ENCODE measurements at regions not wholly inside any gene's neighbourhood (a gene's known extent, or its start where the extent isn't known, plus 50 kb on each side); places are given as distances from the start of the nearest gene placed in this dataset.

- no peak for DNase-seq (ENCODE audit: low read depth in 2 of 2)
Observed at GRCh38 chr12:65653946-65654629, 170.2 kb upstream of the HMGA2 start.

DNA sequence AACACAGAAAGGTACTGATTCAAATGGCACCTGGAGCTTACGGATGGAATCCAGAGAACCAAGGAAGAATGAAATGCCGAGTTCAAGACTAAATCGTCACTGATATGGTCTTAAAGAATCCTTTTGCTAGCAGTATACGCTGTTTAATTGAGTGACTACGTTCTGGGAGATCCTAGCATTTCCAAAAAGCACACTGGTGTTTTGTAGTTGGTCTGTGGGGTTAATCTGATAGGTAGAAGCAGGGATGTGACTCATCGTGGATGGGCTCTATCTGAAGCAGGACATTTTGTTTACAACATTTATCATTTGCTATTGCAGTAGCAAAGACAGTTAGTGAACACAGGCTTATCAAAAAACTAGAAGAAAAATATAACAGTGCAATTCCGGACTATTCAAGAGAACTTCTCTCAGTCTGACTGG, 169.2 kb upstream of the HMGA2 start:
- DNase-seq (ENCODE audit: low read depth in 2 of 2): no peak

DNA sequence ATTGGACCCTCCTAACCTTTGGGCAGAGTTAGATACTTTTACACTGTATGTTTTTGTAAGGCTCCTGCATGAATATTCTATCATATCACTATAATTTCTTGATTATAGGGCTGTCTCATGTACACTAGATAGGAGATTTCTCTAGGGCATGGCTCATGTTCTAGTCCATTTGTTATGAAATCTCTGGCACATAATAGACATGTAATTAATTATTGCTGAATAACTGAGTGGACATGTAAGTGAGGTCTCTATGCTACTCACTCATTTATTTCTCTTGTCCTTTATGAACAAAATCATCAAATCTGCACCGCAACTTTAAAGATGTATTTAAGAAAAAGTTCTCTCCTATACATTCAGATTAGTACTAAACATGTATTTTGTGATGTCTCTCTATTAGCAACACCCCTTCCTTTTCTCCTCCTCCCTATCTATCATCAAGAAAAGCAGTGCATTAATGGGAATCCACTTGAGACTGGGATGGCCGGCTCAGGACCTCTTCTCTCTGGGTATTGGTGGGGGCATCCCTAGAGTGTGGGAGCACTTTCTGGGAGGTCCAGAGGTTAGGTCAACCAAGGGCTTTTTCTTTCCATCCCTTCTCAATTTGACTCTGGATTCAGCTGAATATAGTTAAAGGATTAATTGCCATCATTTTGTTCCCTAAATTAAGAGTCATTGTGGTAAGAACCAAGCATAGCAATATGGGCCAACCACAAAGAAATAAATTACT, 168.0 kb upstream of the HMGA2 start:
- DNase-seq (ENCODE audit: low read depth in 2 of 2): no peak

DNA sequence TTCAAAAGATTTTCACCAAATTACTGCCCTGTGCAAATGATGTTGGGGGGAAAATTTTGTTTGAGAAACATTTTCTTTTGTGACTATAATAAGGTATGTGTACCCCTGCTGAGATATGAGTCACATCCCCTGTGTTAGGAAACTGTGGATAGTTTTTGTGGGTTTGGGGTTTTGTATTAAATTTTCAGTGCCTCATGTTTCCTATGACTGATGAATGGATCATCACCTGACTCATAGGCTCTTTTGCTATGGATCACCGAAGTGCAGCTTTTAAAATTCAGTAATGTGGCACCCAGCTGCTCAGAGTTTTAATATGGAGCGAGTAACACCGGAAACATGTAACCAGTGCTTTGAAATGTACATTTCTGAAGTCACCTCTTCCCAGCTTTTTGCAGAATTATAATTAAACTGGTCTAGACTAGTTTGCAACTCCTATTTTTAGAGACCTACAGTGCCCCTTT, 167.4 kb upstream of the HMGA2 start:
- no peak for DNase-seq (ENCODE audit: low read depth in 2 of 2)

DNA sequence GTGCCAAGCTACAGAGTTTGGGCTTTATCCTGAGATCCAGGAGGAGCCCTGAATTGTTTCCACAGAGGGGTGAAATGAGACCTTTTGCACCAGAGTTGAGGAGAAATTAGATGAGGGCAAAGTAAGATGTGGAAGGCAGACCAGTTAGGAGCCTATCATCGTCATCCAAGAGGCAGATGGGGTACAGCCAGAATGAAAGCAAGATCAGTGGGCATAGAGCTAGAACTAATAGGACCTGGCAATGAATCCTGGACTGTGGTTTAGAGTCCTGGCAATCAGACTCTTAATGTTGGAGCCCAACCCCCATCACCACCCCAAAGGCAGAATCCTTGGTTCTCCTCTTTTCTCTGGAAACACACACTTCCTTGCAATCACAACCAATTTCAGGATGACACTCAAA, 166.6 kb upstream of the HMGA2 start:
- DNase-seq (ENCODE audit: low read depth in 2 of 2): no peak

DNA sequence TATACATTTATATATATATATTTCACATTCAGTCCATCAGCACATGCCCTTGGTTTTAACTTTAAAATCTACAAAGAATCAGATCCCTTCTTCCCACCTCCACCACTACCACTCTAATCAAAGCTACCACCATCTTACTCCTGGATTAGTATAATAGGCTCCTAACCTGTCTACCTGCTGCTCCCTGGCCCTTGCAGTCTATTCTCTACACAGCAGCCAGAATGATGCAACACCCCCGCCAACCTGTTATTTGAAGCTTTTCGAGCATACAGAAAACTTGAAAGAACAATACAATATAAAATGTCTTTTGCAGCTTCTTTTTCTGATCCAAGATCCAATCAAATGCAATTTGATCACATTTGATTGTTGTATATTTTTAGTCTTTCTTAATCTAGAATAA, 165.9 kb upstream of the HMGA2 start:
- DNase-seq (ENCODE audit: low read depth in 2 of 2): no peak

- DNase-seq (ENCODE audit: low read depth in 2 of 2): no peak
Observed at GRCh38 chr12:65659681-65660080, 164.6 kb upstream of the HMGA2 start.

- no peak for DNase-seq (ENCODE audit: low read depth in 2 of 2)
Observed at GRCh38 chr12:65660096-65660495, 164.2 kb upstream of the HMGA2 start.

- DNase-seq (ENCODE audit: low read depth in 2 of 2): no peak
Observed at GRCh38 chr12:65660836-65661235, 163.4 kb upstream of the HMGA2 start.

GRCh38 chr12:65662590-65662989, 161.7 kb upstream of the HMGA2 start:
- no peak for DNase-seq (ENCODE audit: low read depth in 2 of 2)

DNA sequence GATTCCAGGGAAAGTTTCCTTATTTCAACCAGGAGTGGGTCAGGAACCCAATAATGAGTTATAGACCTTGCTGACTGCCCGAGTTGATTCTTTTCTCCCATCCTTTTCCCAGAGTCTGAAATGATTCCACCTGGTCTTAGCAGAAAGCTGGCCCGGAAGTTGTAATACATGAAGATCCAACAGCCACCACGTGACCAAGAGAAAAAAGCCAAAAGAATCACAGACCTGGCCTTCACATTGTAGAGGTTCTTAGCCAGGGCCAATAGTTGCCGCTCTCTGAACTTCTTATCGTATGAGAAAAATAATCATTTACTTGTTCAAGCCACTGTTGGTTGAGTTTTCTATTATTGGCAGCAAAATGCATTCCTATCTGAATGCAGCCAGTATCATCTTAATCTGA, 161.2 kb upstream of the HMGA2 start:
- no peak for DNase-seq (ENCODE audit: low read depth in 2 of 2)

GRCh38 chr12:65663648-65664047, 160.6 kb upstream of the HMGA2 start:
- no peak for DNase-seq (ENCODE audit: low read depth in 2 of 2)

DNA sequence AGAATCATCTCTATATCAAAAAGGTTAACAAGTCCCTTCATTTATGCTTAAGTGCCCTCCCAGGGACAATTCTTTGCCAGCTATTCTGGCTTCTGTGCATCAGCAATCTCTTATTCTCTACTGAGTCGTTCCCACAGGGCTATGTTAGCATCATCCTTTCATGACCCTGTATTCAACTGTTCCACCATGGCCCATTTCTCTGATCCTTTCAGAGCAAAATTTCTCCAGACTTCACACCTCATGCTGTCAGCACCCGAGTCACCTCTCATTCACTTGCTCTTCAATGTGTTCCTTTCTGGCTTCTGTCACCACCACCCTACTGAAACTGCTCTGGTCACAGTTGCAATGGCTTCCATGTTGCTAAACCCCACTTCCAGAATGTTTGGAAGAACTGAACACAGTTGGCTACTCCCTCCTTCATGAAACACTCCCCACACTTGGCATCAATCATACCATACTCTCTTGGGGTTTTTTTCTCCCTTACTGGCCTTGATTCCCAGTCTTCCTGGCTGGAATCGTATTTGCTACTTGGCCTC, 159.5 kb upstream of the HMGA2 start:
- DNase-seq (ENCODE audit: low read depth in 2 of 2): no peak

- no peak for DNase-seq (ENCODE audit: low read depth in 2 of 2)
Observed at GRCh38 chr12:65665817-65666216, 158.5 kb upstream of the HMGA2 start.

GRCh38 chr12:65666876-65667275, 157.4 kb upstream of the HMGA2 start:
- peak in 1 of 2 donors; percentile 11 for DNase-seq (ENCODE audit: low read depth in 2 of 2)

DNA sequence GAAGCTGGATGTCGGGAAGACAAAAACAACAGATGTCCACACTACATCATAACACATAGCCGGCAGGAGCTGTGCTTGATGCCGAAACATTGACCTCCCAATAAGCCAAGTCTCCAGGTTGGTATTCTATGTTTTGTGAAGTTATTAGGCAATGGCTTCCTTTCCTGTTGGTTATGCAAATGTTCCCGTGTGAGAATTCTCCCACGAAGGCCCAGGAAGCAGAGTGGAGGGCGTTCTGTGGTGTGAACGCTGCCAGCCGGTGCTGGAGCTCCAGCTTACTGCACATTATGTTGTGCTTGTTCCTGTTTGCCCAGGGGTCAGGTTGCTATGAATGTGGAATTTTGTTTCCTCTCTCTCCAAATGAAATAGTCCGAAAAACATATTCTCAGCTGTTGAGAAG, 156.4 kb upstream of the HMGA2 start:
- no peak for DNase-seq (ENCODE audit: low read depth in 2 of 2)

- no peak for DNase-seq (ENCODE audit: low read depth in 2 of 2)
Observed at GRCh38 chr12:65668981-65669695, 155.1 kb upstream of the HMGA2 start.

DNA sequence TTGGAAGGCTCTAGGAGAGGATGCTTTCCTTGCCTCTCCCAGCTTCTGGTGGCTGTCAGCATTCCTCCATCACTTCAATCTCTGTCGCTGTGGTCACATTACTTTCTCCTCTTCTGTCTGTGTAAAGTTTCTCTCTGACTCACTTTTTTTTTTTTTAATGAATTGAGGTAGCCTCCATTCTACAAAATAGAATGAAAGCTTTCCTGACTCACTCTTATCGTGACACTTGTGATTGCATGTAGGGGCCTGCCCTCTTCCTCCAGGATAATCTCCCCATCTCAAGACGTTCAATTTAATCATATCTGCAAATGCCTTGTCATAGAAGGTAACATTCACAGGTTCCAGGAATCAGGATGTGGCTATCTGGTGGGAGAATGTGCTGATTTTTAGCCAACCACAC, 153.5 kb upstream of the HMGA2 start:
- DNase-seq (ENCODE audit: low read depth in 2 of 2): no peak

DNA sequence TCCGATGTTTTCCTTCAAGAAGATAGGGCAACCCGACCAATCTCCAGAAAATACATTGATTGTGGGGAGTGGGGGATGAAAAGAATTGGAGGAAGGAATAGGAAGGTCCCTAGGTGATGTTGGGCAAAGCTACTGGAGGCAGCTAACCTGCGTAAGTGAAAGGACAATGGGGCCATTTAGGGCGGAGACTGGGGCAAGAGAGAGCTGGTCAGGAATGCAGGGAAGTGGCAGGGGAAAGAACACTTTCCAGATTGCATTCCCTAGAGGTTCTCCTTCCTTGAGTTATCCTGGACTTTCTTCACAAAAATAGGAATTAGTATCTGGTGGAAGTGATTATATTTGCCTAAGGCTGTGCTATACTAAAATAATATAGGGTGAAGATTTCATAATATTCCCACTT, 151.8 kb upstream of the HMGA2 start:
- DNase-seq (ENCODE audit: low read depth in 2 of 2): no peak

- no peak for DNase-seq (ENCODE audit: low read depth in 2 of 2)
Observed at GRCh38 chr12:65673156-65673690, 151.1 kb upstream of the HMGA2 start.

DNA sequence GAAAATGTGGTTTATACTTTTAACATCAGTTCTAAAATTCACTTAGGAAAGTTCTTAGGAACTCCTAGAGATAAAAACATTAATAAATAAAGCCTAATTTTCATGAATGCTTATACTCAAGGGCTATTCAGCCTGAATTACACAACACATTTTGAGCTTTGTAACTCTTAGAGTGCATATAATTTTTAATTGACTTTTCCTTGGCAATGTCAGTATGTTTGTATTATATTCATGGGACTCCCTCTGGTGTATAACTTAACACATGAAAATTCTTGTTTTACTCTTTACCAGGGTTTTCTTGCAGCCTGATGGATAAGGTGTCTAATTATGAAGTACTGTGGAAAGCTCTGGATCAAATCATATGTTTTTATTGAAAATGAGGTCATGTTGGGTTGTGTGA, 150.6 kb upstream of the HMGA2 start:
- no peak for DNase-seq (ENCODE audit: low read depth in 2 of 2)

GRCh38 chr12:65675141-65675621, 149.1 kb upstream of the HMGA2 start:
- DNase-seq (ENCODE audit: low read depth in 2 of 2): no peak

Measured in stimulated activated CD4-positive, alpha-beta T cell treated with anti-CD3 and anti-CD28 coated beads, Interleukin-15, amount 100 ng/mL, for 48 hours (primary cell).